MM.1S (cell line): ENCODE measurements at regions not wholly inside any gene's neighbourhood (a gene's known extent, or its start where the extent isn't known, plus 50 kb on each side); places are given as distances from the start of the nearest gene placed in this dataset.

Experiments used
- DNase-seq: peaks from one replicate; pipeline ENCODE4 v3.0.0-alpha.2; 2015
- H2AFZ ChIP-seq: fragments of 300-600 bp; sonication (generic); 2 replicates; pipeline ENCODE4 v1.6.0; 2016; ENCODE audit warnings: antibody characterized with exemption, low read length
- H3F3A ChIP-seq: fragments of 300-600 bp; sonication (generic); 2 replicates; pipeline ENCODE4 v1.6.1; 2016; ENCODE audit warnings: mild to moderate bottlenecking, antibody characterized with exemption, low read length, moderate library complexity, mixed read lengths; ENCODE audit not compliant: insufficient read depth
- H3K27ac ChIP-seq: fragments of 300-600 bp; sonication (generic); 2 replicates; pipeline ENCODE4 v1.5.1; 2016; ENCODE audit warnings: mild to moderate bottlenecking, low read length
- H3K27me3 ChIP-seq: fragments of 300-600 bp; sonication (generic); replicated peaks from 2 replicates; pipeline ENCODE4 v1.6.0; 2016; ENCODE audit warnings: low read length; ENCODE audit not compliant: insufficient read depth
- H3K36me3 ChIP-seq: fragments of 300-600 bp; sonication (generic); replicated peaks from 2 replicates; pipeline ENCODE4 v1.6.1; 2016; ENCODE audit warnings: mild to moderate bottlenecking, low read length, mixed read lengths; ENCODE audit not compliant: insufficient read depth
- H3K4me1 ChIP-seq: fragments of 300-600 bp; sonication (generic); 2 replicates; pipeline ENCODE4 v1.6.1; 2016; ENCODE audit warnings: low read length, mixed read lengths
- H3K4me2 ChIP-seq: fragments of 300-600 bp; sonication (generic); 2 replicates; pipeline ENCODE4 v1.6.0; 2016; ENCODE audit warnings: low read depth, low read length
- H3K4me3 ChIP-seq: fragments of 300-600 bp; sonication (generic); 2 replicates; pipeline ENCODE4 v1.5.1; 2016; ENCODE audit warnings: low read length, mixed read lengths
- H3K79me2 ChIP-seq: fragments of 300-600 bp; sonication (generic); 2 replicates; pipeline ENCODE4 v1.6.1; 2016; ENCODE audit warnings: mixed run types, low read length, mixed read lengths
- H3K9ac ChIP-seq: fragments of 300-600 bp; sonication (generic); 2 replicates; pipeline ENCODE4 v1.6.1; 2016; ENCODE audit warnings: low read length, mixed read lengths
- H3K9me2 ChIP-seq: fragments of 300-600 bp; sonication (generic); replicated peaks from 2 replicates; pipeline ENCODE4 v1.6.1; 2016; ENCODE audit warnings: mild to moderate bottlenecking, low read length, mixed read lengths; ENCODE audit not compliant: insufficient read depth
- H3K9me3 ChIP-seq: fragments of 300-600 bp; sonication (generic); replicated peaks from 2 replicates; pipeline ENCODE4 v1.6.1; 2016; ENCODE audit warnings: mild to moderate bottlenecking, low read length, mixed read lengths; ENCODE audit not compliant: insufficient read depth
- H4K20me1 ChIP-seq: fragments of 300-600 bp; sonication (generic); 2 replicates; pipeline ENCODE4 v1.6.1; 2016; ENCODE audit warnings: mild to moderate bottlenecking, low read length, moderate library complexity, mixed read lengths; ENCODE audit not compliant: insufficient read depth
- EZH2 ChIP-seq: fragments of 300-600 bp; sonication (generic); optimal IDR thresholded peaks from 2 replicates; pipeline ENCODE3; 2017; ENCODE audit warnings: low read depth, mild to moderate bottlenecking, antibody characterized with exemption, low read length, mixed read lengths
- EZH2phosphoT487 ChIP-seq: fragments of 300-600 bp; sonication (generic); IDR thresholded peaks from 2 replicates; pipeline ENCODE4 v1.6.1; 2018; ENCODE audit warnings: antibody characterized with exemption, low read length
- TF ChIP-seq, protein P1 (sequence below): fragments of 300-600 bp; sonication (generic); IDR thresholded peaks from 2 replicates; pipeline ENCODE4 v1.5.1; 2016; ENCODE audit warnings: antibody characterized with exemption, low read length, mixed read lengths

DNA sequence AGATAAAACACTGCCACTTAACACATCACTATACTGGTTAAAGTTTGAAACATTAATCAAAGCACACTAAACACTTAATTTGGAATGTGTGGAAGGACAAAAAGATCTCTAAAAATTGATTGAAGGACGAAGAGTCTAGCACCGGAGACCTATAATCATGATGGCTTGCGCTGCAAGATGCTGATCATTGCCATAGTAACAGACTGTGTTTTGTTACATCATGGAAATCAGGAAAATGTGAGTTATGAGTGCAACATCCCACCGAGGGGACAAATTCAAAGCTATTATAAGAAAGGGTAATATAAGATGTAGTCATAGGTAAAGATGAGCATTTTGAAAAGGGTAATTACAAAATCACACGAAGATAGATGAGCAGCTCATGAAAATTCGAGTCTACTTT is 278.8 kb upstream of the CTNND2 start:
- no peak overlapping the region for H2AFZ ChIP-seq
- no peaks in the 10 kb centered on the region for H3F3A ChIP-seq
- H3K9me3 ChIP-seq = no peaks in the 10 kb centered on the region
- no peaks in the 10 kb centered on the region for H3K79me2 ChIP-seq
- TF ChIP-seq EZH2 (no peak), EZH2phosphoT487 (no peak)
- TF ChIP-seq, protein P1, sequence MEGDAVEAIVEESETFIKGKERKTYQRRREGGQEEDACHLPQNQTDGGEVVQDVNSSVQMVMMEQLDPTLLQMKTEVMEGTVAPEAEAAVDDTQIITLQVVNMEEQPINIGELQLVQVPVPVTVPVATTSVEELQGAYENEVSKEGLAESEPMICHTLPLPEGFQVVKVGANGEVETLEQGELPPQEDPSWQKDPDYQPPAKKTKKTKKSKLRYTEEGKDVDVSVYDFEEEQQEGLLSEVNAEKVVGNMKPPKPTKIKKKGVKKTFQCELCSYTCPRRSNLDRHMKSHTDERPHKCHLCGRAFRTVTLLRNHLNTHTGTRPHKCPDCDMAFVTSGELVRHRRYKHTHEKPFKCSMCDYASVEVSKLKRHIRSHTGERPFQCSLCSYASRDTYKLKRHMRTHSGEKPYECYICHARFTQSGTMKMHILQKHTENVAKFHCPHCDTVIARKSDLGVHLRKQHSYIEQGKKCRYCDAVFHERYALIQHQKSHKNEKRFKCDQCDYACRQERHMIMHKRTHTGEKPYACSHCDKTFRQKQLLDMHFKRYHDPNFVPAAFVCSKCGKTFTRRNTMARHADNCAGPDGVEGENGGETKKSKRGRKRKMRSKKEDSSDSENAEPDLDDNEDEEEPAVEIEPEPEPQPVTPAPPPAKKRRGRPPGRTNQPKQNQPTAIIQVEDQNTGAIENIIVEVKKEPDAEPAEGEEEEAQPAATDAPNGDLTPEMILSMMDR = no peak
- no peaks in the 10 kb centered on the region for H3K36me3 ChIP-seq
- no peak overlapping the region for H3K4me2 ChIP-seq
- no peak overlapping the region for H3K4me3 ChIP-seq
- no peaks in the 10 kb centered on the region for H3K9me2 ChIP-seq
- H3K27ac ChIP-seq = no peak overlapping the region
- DNase-seq = no peak
- H3K27me3 ChIP-seq = no peaks in the 10 kb centered on the region
- H4K20me1 ChIP-seq = no peaks in the 10 kb centered on the region
- no peak overlapping the region for H3K9ac ChIP-seq
- no peaks in the 10 kb centered on the region for H3K4me1 ChIP-seq

DNA sequence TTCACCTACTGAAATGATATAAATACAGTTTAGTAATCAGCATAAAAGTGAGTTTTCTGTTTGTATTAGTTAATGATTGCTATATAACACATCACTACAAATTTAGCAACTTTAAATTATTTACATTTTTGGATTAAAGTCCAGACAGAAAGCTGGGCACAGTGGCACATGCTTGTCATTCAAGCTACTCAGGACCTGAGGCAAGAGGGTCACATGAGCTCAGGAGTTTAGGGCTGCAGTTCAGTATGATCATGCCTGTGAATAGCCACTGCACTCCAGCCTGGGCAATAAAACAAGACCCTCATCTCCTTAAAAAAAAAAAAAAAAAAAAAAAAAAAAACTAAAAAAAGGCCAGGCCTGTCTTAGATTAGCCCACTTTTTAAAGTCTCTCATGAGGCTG is 273.6 kb upstream of the CTNND2 start:
- Histone ChIP-seq H3F3A (no peaks in the 10 kb centered on the region), H3K27ac (no peak overlapping the region), H3K4me1 (no peaks in the 10 kb centered on the region), H3K9me2 (no peaks in the 10 kb centered on the region), H4K20me1 (no peaks in the 10 kb centered on the region), H3K9me3 (no peaks in the 10 kb centered on the region), H2AFZ (no peak overlapping the region), H3K9ac (no peak overlapping the region), H3K4me3 (no peak overlapping the region), H3K79me2 (no peaks in the 10 kb centered on the region), H3K36me3 (no peaks in the 10 kb centered on the region), H3K4me2 (no peak overlapping the region), H3K27me3 (no peaks in the 10 kb centered on the region)
- TF ChIP-seq, protein P1 = no peak
- no peak for DNase-seq

DNA sequence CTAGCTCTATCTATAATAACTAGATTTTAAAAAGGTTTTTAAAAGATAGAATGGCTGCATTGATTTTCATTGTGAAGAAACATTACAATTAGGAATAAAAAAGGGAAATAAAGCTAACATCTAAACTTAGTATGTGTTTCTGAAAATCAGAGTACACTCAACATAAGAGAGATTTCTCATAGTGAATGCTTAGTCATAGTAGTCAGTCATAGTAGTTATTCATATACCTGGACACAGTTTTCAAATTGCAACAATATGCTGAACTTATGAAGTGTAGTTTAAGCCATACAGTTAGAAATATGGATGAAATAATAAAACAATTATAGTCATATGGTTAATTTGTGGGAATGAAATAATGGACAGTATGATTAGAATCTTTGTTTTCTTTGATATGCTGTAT is 273.0 kb upstream of the CTNND2 start:
- TF ChIP-seq, protein P1 = no peak
- no peak for TF ChIP-seq EZH2phosphoT487
- TF ChIP-seq EZH2 = no peak

More for the DNA sequence above, 273.0 kb upstream of the CTNND2 start:
- H3K9ac ChIP-seq = no peak overlapping the region
- H3F3A ChIP-seq = no peaks in the 10 kb centered on the region
- no peaks in the 10 kb centered on the region for H4K20me1 ChIP-seq
- H3K27me3 ChIP-seq = no peaks in the 10 kb centered on the region
- no peaks in the 10 kb centered on the region for H3K36me3 ChIP-seq
- H3K9me2 ChIP-seq = no peaks in the 10 kb centered on the region
- no peak overlapping the region for H3K4me2 ChIP-seq
- no peak overlapping the region for H2AFZ ChIP-seq
- H3K4me1 ChIP-seq = no peaks in the 10 kb centered on the region
- no peak for DNase-seq
- no peak overlapping the region for H3K27ac ChIP-seq
- no peaks in the 10 kb centered on the region for H3K79me2 ChIP-seq
- no peak overlapping the region for H3K4me3 ChIP-seq
- no peaks in the 10 kb centered on the region for H3K9me3 ChIP-seq
